T-helper 17 cell (primary cell): ENCODE measurements at regions not wholly inside any gene's neighbourhood (a gene's known extent, or its start where the extent isn't known, plus 50 kb on each side); places are given as distances from the start of the nearest gene placed in this dataset.
"Not testable (repeated sequence)": the region's sequence is repeated elsewhere in the genome, so short reads cannot be mapped to it uniquely, and the experiment has no call there.

Source experiments
- ATAC-seq: fragments of 150-1000 bp; cut with Tn5 transposase; 2 replicates; pipeline ENCODE4 v1.10.0; 2021; ENCODE audit warnings: mild to moderate bottlenecking, moderate library complexity
- DNase-seq, 3 donors: peaks; one replicate each; pipeline versions ENCODE4 v3.0.0 to v3.0.0-alpha.2; 2020 to 2021
- H3K9me3 ChIP-seq: one replicate; pipeline ENCODE4 v1.7.0; 2013; ENCODE audit warnings: low read length, mild to moderate bottlenecking; ENCODE audit not compliant: control insufficient read depth, poor library complexity, severe bottlenecking
- H3K27ac Mint-ChIP-seq: one replicate; pipeline ENCODE4 v1.8.0; 2022; ENCODE audit warnings: mild to moderate bottlenecking, moderate library complexity, mixed read lengths
- H3K27me3 Mint-ChIP-seq: one replicate; pipeline ENCODE4 v1.8.0; 2022; ENCODE audit warnings: mixed read lengths
- H3K36me3 Mint-ChIP-seq: one replicate; pipeline ENCODE4 v1.8.0; 2022; ENCODE audit warnings: low read depth, mixed read lengths
- H3K4me1 Mint-ChIP-seq: one replicate; pipeline ENCODE4 v1.8.0; 2022; ENCODE audit warnings: mild to moderate bottlenecking, mixed read lengths
- H3K4me3 Mint-ChIP-seq: one replicate; pipeline ENCODE4 v1.8.0; 2022; ENCODE audit warnings: mild to moderate bottlenecking, moderate library complexity, mixed read lengths

GRCh38 chr10:80829562-80829961 is 291.9 kb downstream of the SH2D4B start:
- Mint-ChIP-seq H3K27ac (no peak overlapping the region), H3K27me3 (no peaks in the 10 kb centered on the region), H3K36me3 (no peaks in the 10 kb centered on the region), H3K4me3 (no peak overlapping the region), H3K4me1 (no peaks in the 10 kb centered on the region)
- DNase-seq (no peak), ATAC-seq (no peak)
- no peaks in the 10 kb centered on the region for H3K9me3 ChIP-seq

GRCh38 chr10:80832693-80833092 is 295.0 kb downstream of the SH2D4B start:
- not testable (repeated sequence) for DNase-seq, H3K9me3 ChIP-seq, H3K27me3 Mint-ChIP-seq, H3K36me3 Mint-ChIP-seq, H3K4me3 Mint-ChIP-seq, H3K4me1 Mint-ChIP-seq, H3K27ac Mint-ChIP-seq, ATAC-seq

- H3K4me1 Mint-ChIP-seq: peaks cover 4% of the 10 kb centered on the region
- H3K27me3 Mint-ChIP-seq: peaks cover 34% of the 10 kb centered on the region
- H3K4me3 Mint-ChIP-seq: no peak overlapping the region
- H3K36me3 Mint-ChIP-seq: no peaks in the 10 kb centered on the region
- H3K9me3 ChIP-seq: no peaks in the 10 kb centered on the region
- ATAC-seq (no peak), DNase-seq (no peak)
- H3K27ac Mint-ChIP-seq: no peak overlapping the region
These were observed 317.8 kb downstream of the SH2D4B start for GRCh38 chr10:80855348-80855971.

GRCh38 chr10:80856186-80856585 is 318.5 kb downstream of the SH2D4B start:
- DNase-seq: no peak

GRCh38 chr10:80859279-80859678 is 321.6 kb downstream of the SH2D4B start:
- not testable (repeated sequence) for ATAC-seq, H3K4me3 Mint-ChIP-seq, DNase-seq, H3K4me1 Mint-ChIP-seq, H3K27ac Mint-ChIP-seq, H3K9me3 ChIP-seq, H3K36me3 Mint-ChIP-seq
- peaks cover 13% of the 10 kb centered on the region for H3K27me3 Mint-ChIP-seq

More at GRCh38 chr10:80856186-80856585, 318.5 kb downstream of the SH2D4B start:
- Mint-ChIP-seq H3K4me1 (peaks cover 4% of the 10 kb centered on the region), H3K27me3 (peaks cover 34% of the 10 kb centered on the region), H3K4me3 (no peak overlapping the region), H3K27ac (no peak overlapping the region), H3K36me3 (no peaks in the 10 kb centered on the region)
- ATAC-seq: no peak
- H3K9me3 ChIP-seq: no peaks in the 10 kb centered on the region

- Mint-ChIP-seq H3K36me3 (no peaks in the 10 kb centered on the region), H3K4me1 (no peaks in the 10 kb centered on the region), H3K4me3 (no peak overlapping the region), H3K27me3 (peaks cover 9% of the 10 kb centered on the region), H3K27ac (no peak overlapping the region)
- DNase-seq: no peak
- no peaks in the 10 kb centered on the region for H3K9me3 ChIP-seq
- no peak for ATAC-seq
These were observed 323.0 kb downstream of the SH2D4B start for GRCh38 chr10:80860719-80861118.

- H3K27me3 Mint-ChIP-seq: peaks cover 3% of the 10 kb centered on the region
- no peaks in the 10 kb centered on the region for H3K9me3 ChIP-seq
- no peaks in the 10 kb centered on the region for H3K36me3 Mint-ChIP-seq
- H3K4me3 Mint-ChIP-seq: no peak overlapping the region
- H3K27ac Mint-ChIP-seq: no peak overlapping the region
- ATAC-seq (no peak), DNase-seq (no peak)
- no peaks in the 10 kb centered on the region for H3K4me1 Mint-ChIP-seq
These were observed 324.2 kb downstream of the SH2D4B start for GRCh38 chr10:80861882-80862281.

GRCh38 chr10:80870282-80870681 is 332.6 kb downstream of the SH2D4B start:
- Mint-ChIP-seq H3K27me3 (no peaks in the 10 kb centered on the region), H3K36me3 (no peaks in the 10 kb centered on the region), H3K27ac (no peak overlapping the region), H3K4me1 (no peaks in the 10 kb centered on the region), H3K4me3 (no peak overlapping the region)
- no peak for DNase-seq
- H3K9me3 ChIP-seq: no peaks in the 10 kb centered on the region
- no peak for ATAC-seq

GRCh38 chr10:80871083-80871482 is 333.4 kb downstream of the SH2D4B start:
- Mint-ChIP-seq H3K4me3 (no peak overlapping the region), H3K27ac (no peak overlapping the region), H3K4me1 (no peaks in the 10 kb centered on the region), H3K27me3 (no peaks in the 10 kb centered on the region), H3K36me3 (no peaks in the 10 kb centered on the region)
- no peak for DNase-seq
- no peaks in the 10 kb centered on the region for H3K9me3 ChIP-seq
- no peak for ATAC-seq

- no peak overlapping the region for H3K4me3 Mint-ChIP-seq
- no peaks in the 10 kb centered on the region for H3K27me3 Mint-ChIP-seq
- no peaks in the 10 kb centered on the region for H3K4me1 Mint-ChIP-seq
- ATAC-seq (no peak), DNase-seq (no peak)
- H3K36me3 Mint-ChIP-seq: no peaks in the 10 kb centered on the region
- no peaks in the 10 kb centered on the region for H3K9me3 ChIP-seq
- H3K27ac Mint-ChIP-seq: no peak overlapping the region
These were observed 340.6 kb downstream of the SH2D4B start for GRCh38 chr10:80878330-80878729.

GRCh38 chr10:80890146-80890545 is 352.4 kb downstream of the SH2D4B start:
- Mint-ChIP-seq H3K27ac (no peak overlapping the region), H3K4me1 (no peaks in the 10 kb centered on the region), H3K27me3 (no peaks in the 10 kb centered on the region), H3K4me3 (no peak overlapping the region), H3K36me3 (no peaks in the 10 kb centered on the region)
- DNase-seq: no peak
- no peak for ATAC-seq
- H3K9me3 ChIP-seq: no peaks in the 10 kb centered on the region

- ATAC-seq (no peak), DNase-seq (no peak)
- H3K27ac Mint-ChIP-seq: no peak overlapping the region
- peaks cover 4% of the 10 kb centered on the region for H3K27me3 Mint-ChIP-seq
- no peaks in the 10 kb centered on the region for H3K36me3 Mint-ChIP-seq
- H3K9me3 ChIP-seq: no peaks in the 10 kb centered on the region
- H3K4me3 Mint-ChIP-seq: no peak overlapping the region
- H3K4me1 Mint-ChIP-seq: no peaks in the 10 kb centered on the region
These were observed 355.6 kb downstream of the SH2D4B start for GRCh38 chr10:80893256-80893655.

GRCh38 chr10:80894311-80894791 is 356.6 kb downstream of the SH2D4B start:
- Mint-ChIP-seq H3K4me1 (no peaks in the 10 kb centered on the region), H3K36me3 (no peaks in the 10 kb centered on the region), H3K4me3 (no peak overlapping the region), H3K27me3 (peaks cover 4% of the 10 kb centered on the region), H3K27ac (no peak overlapping the region)
- no peak for DNase-seq
- no peaks in the 10 kb centered on the region for H3K9me3 ChIP-seq
- no peak for ATAC-seq

GRCh38 chr10:80894797-80895467 is 357.2 kb downstream of the SH2D4B start:
- Mint-ChIP-seq H3K4me3 (no peak overlapping the region), H3K36me3 (no peaks in the 10 kb centered on the region), H3K27ac (no peak overlapping the region), H3K27me3 (peaks cover 10% of the 10 kb centered on the region), H3K4me1 (no peaks in the 10 kb centered on the region)
- ATAC-seq (no peak), DNase-seq (no peak)
- no peaks in the 10 kb centered on the region for H3K9me3 ChIP-seq
